ENCODE measurements at regions not wholly inside any gene's neighbourhood (a gene's known extent, or its start where the extent isn't known, plus 50 kb on each side); places are given as distances from the start of the nearest gene placed in this dataset.

GRCh38 chr20:52624281-52624680 is 347.9 kb upstream of the TSHZ2 start:
- TF ChIP-seq CTCF (IDR thresholded peaks at IDR 0.05; ENCODE audit: borderline replicate concordance, extremely low read depth, low read length, poor library complexity, severe bottlenecking) (no peak), EZH2 (IDR thresholded peaks at IDR 0.05; ENCODE audit: borderline replicate concordance, low read depth, low read length, severe bottlenecking) (no peak)
